Esophagus squamous epithelium (tissue), 4 donors: ENCODE measurements at regions not wholly inside any gene's neighbourhood (a gene's known extent, or its start where the extent isn't known, plus 50 kb on each side); places are given as distances from the start of the nearest gene placed in this dataset.

Source experiments
- CTCF ChIP-seq, 6 experiments: fragments of 450-650 bp in 4 of 6; fragments of 200-600 bp in 2 of 6; sonication (generic) in 2 of 6; IDR thresholded peaks; one replicate each; pipeline ENCODE4 v1.5.1; 2016 to 2019; ENCODE audit warnings: antibody characterized with exemption in 6 of 6, mild to moderate bottlenecking in 4 of 6, moderate library complexity in 4 of 6
- POLR2A ChIP-seq, 4 donors: fragments of 450-650 bp; IDR thresholded peaks; one replicate each; pipeline ENCODE4 v1.6.1; 2017; ENCODE audit warnings: antibody characterized with exemption in 4 of 4, mild to moderate bottlenecking in 4 of 4, moderate library complexity in 3 of 4

GRCh38 chr12:46497739-46498138 lies 125.2 kb upstream of the SLC38A2 start:
- TF ChIP-seq POLR2A (IDR thresholded peaks at IDR 0.05) (no peak), CTCF (IDR thresholded peaks at IDR 0.05) (no peak)
